Transverse colon (tissue), 4 donors: ENCODE measurements at regions not wholly inside any gene's neighbourhood (a gene's known extent, or its start where the extent isn't known, plus 50 kb on each side); places are given as distances from the start of the nearest gene placed in this dataset.

ENCODE experiments used
- DNase-seq: peaks from one replicate; pipeline ENCODE4 v3.0.0-alpha.2; 2019
- H3K27ac ChIP-seq, 4 donors: fragments of 200-600 bp; sonication (generic); 2 replicates each; pipeline ENCODE4 v1.5.1; 2016 to 2018; ENCODE audit warnings: inconsistent platforms in 4 of 4
- H3K27me3 ChIP-seq: fragments of 200-600 bp; sonication (generic); 2 replicates; pipeline ENCODE4 v1.5.1; 2017; ENCODE audit warnings: inconsistent platforms
- H3K36me3 ChIP-seq, 4 donors: fragments of 200-600 bp; sonication (generic); 2 replicates each; pipeline ENCODE4 v1.5.1; 2017 to 2019; ENCODE audit warnings: inconsistent platforms in 4 of 4
- H3K4me1 ChIP-seq, 4 donors: fragments of 200-600 bp; sonication (generic); 2 replicates each; pipeline ENCODE4 v1.5.1; 2017 to 2020; ENCODE audit warnings: inconsistent platforms in 4 of 4
- H3K4me3 ChIP-seq, 4 donors: fragments of 200-600 bp; sonication (generic); 1 replicate in 1 of 4; 2 replicates in 3 of 4; pipeline versions ENCODE4 v1.5.1 to v1.6.1; 2017 to 2019; ENCODE audit warnings: inconsistent platforms in 4 of 4
- H3K9me3 ChIP-seq, 2 donors: fragments of 200-600 bp; sonication (generic); 2 replicates each; pipeline ENCODE4 v1.5.1; 2017 to 2019; ENCODE audit warnings: inconsistent platforms in 2 of 2
- EP300 ChIP-seq: sonication (generic); formaldehyde crosslinking; IDR thresholded peaks from one replicate; pipeline ENCODE4 v1.6.1; 2017; ENCODE audit warnings: antibody characterized with exemption, low read depth
- POLR2A ChIP-seq: fragments of 450-650 bp; IDR thresholded peaks from one replicate; pipeline ENCODE4 v1.6.1; 2016; ENCODE audit warnings: antibody characterized with exemption, mild to moderate bottlenecking, moderate library complexity
- POLR2AphosphoS5 ChIP-seq, 3 donors: sonication (generic); formaldehyde crosslinking; IDR thresholded peaks; one replicate each; pipeline ENCODE4 v1.6.1; 2016; ENCODE audit warnings: antibody characterized with exemption in 3 of 3
- WGBS, 2 donors: methylation state at CpG; one replicate each; pipeline ENCODE4 v1.1.5; 2018; ENCODE audit warnings: low coverage in 1 of 2; 5-methylcytosine and 5-hydroxymethylcytosine counted together
- in situ Hi-C, 4 donors: fragments of 200-750 bp; cut with MboI; loops; one replicate each; pipeline versions ENCODE4 v1.15.0 to v1.15.1; 2017; ENCODE audit warnings: low sequenced_read_pairs in 3 of 4, low pct_ligation_motif_present in 1 of 4, low pct_unique_long_range_greater_than_20kb in 1 of 4
- intact Hi-C: fragments of 100-400 bp; cut with DNase I; formaldehyde crosslinking; loops from one replicate; pipeline ENCODE4 v1.15.1; 2023; ENCODE audit warnings: low total_unique reads
- TF ChIP-seq, protein P1 (sequence below), 5 experiments: fragments of 200-600 bp in 3 of 5; fragments of 450-650 bp in 2 of 5; sonication (generic) in 3 of 5; IDR thresholded peaks; 1 replicate in 2 of 5; 2 replicates in 3 of 5; pipeline ENCODE4 v1.5.1; 2016 to 2017; ENCODE audit warnings: antibody characterized with exemption in 5 of 5, inconsistent platforms in 3 of 5, mild to moderate bottlenecking in 2 of 5, moderate library complexity in 1 of 5

DNA sequence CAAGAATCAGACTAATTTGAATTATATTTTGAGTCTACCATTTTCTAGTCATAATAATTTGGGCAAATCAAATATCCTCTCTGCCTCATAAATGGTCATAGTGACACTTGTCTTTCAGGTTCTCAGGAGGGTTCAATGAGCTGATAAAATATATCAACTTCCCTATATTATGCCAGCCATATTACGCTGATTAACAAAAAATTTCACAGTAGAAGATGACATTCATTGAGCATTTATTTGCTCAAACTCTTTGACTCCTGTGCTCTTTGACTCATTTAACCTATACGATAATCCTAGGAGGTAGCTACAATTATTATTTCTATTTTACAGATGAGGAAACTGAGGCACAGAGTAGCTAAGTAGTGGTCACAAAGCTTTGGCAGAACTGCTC, 60.0 kb upstream of the CCDC91 start:
- no peaks in the 10 kb centered on the region for H3K36me3 ChIP-seq
- no peak for TF ChIP-seq POLR2AphosphoS5 (IDR thresholded peaks at IDR 0.05)
- TF ChIP-seq POLR2A, result no peak
- TF ChIP-seq EP300, result no peak
- TF ChIP-seq, protein P1, sequence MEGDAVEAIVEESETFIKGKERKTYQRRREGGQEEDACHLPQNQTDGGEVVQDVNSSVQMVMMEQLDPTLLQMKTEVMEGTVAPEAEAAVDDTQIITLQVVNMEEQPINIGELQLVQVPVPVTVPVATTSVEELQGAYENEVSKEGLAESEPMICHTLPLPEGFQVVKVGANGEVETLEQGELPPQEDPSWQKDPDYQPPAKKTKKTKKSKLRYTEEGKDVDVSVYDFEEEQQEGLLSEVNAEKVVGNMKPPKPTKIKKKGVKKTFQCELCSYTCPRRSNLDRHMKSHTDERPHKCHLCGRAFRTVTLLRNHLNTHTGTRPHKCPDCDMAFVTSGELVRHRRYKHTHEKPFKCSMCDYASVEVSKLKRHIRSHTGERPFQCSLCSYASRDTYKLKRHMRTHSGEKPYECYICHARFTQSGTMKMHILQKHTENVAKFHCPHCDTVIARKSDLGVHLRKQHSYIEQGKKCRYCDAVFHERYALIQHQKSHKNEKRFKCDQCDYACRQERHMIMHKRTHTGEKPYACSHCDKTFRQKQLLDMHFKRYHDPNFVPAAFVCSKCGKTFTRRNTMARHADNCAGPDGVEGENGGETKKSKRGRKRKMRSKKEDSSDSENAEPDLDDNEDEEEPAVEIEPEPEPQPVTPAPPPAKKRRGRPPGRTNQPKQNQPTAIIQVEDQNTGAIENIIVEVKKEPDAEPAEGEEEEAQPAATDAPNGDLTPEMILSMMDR (IDR thresholded peaks at IDR 0.05), result no peak
- no peak for DNase-seq
- in situ Hi-C loops, result no loop called here
- intact Hi-C loops, result no loop called here
- no peaks in the 10 kb centered on the region for H3K27me3 ChIP-seq
- no peak overlapping the region for H3K4me3 ChIP-seq
- no peak overlapping the region for H3K27ac ChIP-seq
- H3K9me3 ChIP-seq, result no peaks in the 10 kb centered on the region
- H3K4me1 ChIP-seq, result no peaks in the 10 kb centered on the region
- WGBS, 2 donors, result 91 to 97% methylated on average over 2 of the region's 2 CpGs

DNA sequence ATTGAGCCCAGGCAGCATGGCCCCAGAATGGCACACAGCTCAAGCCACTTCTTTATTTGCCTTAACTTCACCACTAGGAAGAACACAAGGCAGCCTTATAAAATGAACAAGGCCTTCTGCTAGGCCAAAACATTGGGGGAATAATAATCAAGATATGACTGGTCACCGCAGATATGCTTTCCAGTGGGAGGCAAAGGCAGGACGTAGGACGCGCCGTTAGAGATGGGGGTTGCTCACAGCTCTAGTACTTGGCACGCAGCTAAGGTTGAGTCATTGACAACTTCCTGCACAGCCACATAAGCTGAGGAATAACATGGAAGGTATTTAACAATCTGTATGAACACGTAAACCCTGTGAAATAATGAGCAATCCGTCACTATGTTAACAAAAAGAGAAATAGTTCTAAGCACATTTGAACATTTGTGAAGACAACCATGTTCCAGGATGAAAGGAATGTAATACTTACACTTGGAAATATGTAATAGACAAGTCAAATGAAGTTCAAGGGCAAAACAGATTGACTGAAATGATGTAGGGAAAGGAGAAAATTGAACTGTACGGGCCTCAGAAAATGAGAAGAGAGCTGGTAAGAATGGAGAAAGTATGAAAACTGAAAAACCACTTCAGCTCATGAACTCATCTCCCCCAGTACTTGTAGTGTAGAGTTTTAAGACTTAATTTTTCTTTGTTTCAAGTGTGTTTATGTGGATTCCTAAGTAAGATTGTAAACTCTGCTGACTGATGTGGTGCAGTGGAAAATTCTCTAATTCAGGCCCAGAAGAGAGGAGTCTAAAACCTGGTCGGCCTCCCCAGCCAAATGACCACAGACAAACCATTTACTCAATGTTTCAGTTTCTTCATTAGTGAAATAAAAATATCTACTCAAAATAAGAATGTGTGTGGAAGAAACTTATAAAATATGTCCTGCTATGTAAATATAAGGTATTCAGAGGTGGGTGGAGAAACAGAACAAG, 59.3 kb upstream of the CCDC91 start:
- DNase-seq, result no peak
- in situ Hi-C loops, result no loop called here
- WGBS, 2 donors, result 61 to 86% methylated on average over 6 to 10 of the region's 10 CpGs
- no peaks in the 10 kb centered on the region for H3K9me3 ChIP-seq
- no peaks in the 10 kb centered on the region for H3K27me3 ChIP-seq
- no peaks in the 10 kb centered on the region for H3K36me3 ChIP-seq
- TF ChIP-seq, protein P1 (IDR thresholded peaks at IDR 0.05), result no peak
- no peak for TF ChIP-seq EP300
- no peak for TF ChIP-seq POLR2A
- no peak for TF ChIP-seq POLR2AphosphoS5 (IDR thresholded peaks at IDR 0.05)
- no peak overlapping the region for H3K27ac ChIP-seq
- no peaks in the 10 kb centered on the region for H3K4me1 ChIP-seq
- H3K4me3 ChIP-seq, result no peak overlapping the region
- intact Hi-C loops, result no loop called here

DNA sequence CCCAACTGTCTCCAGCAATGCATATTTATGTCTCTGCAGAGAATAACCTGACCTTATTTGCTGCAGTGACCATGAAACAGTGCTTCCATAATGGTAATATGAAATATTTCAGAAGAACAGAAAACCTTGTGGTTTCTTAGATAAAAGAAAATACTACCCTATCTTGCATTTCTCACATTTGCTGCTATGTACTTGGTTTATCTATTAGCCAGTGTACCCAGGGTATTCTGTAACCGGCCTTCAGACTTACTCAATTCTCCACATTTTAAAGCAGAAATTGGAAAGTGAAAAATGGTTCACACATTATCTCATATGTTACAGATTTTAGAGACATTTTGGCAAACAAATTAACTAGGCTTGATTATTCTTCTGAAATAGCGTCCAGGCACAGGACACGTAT, 57.9 kb upstream of the CCDC91 start:
- no peak for TF ChIP-seq EP300
- TF ChIP-seq, protein P1 (IDR thresholded peaks at IDR 0.05), result no peak
- TF ChIP-seq POLR2A, result no peak
- TF ChIP-seq POLR2AphosphoS5 (IDR thresholded peaks at IDR 0.05), result no peak
- H3K27ac ChIP-seq, result no peak overlapping the region
- no peaks in the 10 kb centered on the region for H3K9me3 ChIP-seq
- no peak for DNase-seq
- no peaks in the 10 kb centered on the region for H3K36me3 ChIP-seq
- intact Hi-C loops, result no loop called here
- 89 to 93% methylated on average over 3 of the region's 3 CpGs for WGBS, 2 donors
- in situ Hi-C loops, result no loop called here
- H3K4me1 ChIP-seq, result no peaks in the 10 kb centered on the region
- H3K27me3 ChIP-seq, result no peaks in the 10 kb centered on the region
- H3K4me3 ChIP-seq, result no peak overlapping the region

DNA sequence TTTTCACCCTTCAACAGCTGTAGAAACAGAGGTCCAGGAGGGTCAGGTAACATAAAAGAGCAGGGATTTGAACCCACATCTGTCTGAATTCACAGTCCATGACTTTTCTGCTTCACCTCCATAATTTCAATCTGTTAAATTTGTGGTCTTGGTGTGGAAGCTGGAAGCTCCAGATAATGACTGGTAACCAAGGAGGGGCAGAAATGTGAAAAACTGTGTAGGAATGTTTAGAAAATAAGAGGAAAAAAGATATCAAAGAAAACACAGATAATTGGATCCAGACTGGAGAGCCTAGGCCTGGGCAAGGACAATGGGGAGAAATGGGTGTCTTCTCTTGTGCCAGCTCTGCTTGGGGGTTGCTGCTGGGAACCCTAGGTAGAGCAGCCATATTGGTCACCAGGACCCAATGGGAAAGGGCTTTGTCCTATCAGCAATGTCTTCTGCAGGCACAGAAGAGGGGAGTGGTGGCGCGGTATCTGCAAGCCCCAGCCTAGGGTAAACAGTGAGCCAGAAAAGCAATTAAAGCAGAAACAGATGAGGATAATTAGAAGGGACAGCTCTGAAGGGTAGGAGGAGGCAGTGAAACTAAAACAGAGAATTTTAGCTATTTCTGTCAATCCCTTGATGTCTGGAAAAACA, 54.3 kb upstream of the CCDC91 start:
- intact Hi-C loops, result no loop called here
- WGBS, 2 donors, result 95 to 100% methylated on average over 2 of the region's 2 CpGs
- H3K27ac ChIP-seq, result no peak overlapping the region
- in situ Hi-C loops, result no loop called here
- no peaks in the 10 kb centered on the region for H3K9me3 ChIP-seq
- H3K4me3 ChIP-seq, result no peak overlapping the region
- no peaks in the 10 kb centered on the region for H3K4me1 ChIP-seq
- no peaks in the 10 kb centered on the region for H3K36me3 ChIP-seq
- no peak for TF ChIP-seq POLR2A
- TF ChIP-seq EP300, result no peak
- no peak for TF ChIP-seq POLR2AphosphoS5 (IDR thresholded peaks at IDR 0.05)
- TF ChIP-seq, protein P1 (IDR thresholded peaks at IDR 0.05), result no peak
- DNase-seq, result no peak
- H3K27me3 ChIP-seq, result no peaks in the 10 kb centered on the region
